CD4-positive, alpha-beta T cell treated with Interleukin-12 subunit alpha and Interleukin-12 subunit beta, for 1 hour (primary cell): ENCODE measurements at regions not wholly inside any gene's neighbourhood (a gene's known extent, or its start where the extent isn't known, plus 50 kb on each side); places are given as distances from the start of the nearest gene placed in this dataset.

Source experiments
- DNase-seq: peaks from one replicate; pipeline ENCODE4 v3.0.0-alpha.2; 2020

DNA sequence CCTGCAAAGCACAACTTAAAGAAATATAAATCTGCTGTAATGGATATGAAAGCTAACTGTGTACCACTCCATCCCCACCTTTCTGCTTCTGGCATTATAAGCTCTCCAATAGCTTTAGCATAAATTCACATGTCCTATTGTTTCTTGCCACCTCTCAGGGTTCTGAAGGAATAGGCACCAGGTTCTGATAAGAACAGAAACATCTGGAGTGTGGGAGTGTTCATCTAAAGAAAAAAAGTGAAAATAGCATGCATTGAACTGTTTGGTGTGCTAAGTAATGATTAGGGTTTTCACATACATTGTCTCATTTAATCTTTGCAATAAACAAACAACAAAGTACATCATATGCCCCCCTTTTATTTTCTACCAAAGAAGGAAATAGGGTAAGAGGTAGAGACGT is 72.3 kb downstream of the FAM76B start:
- no peak for DNase-seq

DNA sequence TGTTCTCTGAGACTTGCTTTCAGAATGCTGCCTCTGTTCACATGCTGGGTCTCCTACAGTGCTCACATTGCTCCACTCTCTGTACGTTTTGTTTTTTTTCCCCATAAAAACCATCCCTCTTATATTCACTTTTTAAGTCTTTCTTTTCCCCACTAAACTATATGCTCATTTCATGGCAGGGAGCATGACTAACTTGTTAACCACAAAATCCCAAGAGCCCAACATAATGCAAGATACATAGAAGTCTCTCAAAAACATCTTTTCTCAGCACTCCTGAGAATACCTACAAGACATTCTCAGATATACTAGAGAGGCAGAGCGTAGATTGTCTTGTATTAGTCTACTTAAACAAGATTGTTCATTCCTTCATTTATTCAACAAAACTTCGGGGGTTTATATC is 73.3 kb downstream of the FAM76B start:
- no peak for DNase-seq

DNA sequence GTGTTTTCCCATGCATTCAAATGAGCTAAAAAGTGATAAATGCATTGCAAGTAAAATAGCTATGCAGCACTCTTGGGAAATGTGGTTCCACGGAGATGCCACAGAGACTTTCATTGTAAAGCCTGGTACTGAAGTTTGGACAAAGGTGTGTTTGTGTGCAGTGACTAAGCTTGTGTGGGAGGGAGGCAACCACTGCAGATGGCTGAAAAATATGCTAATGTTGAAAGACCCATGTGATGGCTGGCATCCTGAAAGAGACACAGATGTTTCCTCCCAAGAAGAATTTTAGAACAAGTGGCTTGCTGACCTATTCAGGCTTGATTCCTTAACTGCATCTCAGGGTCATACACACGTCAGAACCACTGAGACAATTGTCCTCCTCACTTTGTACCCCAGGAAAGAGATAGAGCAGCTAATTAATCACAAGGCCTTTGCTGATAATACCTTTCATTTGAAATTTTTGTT is 73.8 kb downstream of the FAM76B start:
- no peak for DNase-seq

DNA sequence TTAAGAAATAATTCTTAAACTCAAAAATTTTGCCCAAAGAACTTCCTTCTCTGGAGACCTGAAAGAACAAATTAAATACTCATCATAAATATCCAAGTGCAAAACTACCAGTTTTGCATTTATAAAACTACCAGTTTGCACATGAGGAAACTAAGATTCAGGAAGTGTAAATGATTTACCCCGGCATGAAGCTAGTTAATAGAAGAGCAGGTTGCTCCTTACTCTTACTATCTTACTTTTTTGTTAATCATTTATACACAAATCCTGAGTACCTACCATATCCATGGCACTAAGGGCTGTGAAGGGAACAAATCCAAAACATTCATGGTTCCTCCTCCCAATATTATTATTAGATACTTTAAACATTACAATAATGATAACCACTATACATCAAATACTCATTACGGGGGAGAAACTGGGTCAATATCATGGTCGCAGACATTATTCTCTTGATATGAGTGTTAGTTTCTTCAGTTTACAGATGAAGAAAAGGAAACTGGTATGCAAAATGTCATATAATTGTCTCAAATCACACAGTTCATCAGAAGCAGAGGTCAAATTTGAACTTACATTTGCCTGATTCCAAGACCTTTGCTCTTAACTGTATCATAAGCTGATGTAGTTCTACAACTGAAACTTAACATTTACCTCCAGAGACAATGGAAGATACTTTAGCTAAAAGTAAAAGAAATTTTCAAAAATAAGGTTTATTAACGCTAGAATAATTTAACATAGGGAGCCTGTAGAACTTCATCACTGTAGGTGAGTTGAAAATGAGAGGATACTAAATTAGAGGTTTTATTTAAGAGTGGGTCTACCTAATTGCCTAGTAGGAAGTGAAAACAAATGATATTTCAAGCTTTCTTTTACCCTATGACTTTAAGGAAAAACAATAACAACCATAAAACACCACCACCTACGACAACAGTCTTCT is 74.5 kb downstream of the FAM76B start:
- no peak for DNase-seq

DNA sequence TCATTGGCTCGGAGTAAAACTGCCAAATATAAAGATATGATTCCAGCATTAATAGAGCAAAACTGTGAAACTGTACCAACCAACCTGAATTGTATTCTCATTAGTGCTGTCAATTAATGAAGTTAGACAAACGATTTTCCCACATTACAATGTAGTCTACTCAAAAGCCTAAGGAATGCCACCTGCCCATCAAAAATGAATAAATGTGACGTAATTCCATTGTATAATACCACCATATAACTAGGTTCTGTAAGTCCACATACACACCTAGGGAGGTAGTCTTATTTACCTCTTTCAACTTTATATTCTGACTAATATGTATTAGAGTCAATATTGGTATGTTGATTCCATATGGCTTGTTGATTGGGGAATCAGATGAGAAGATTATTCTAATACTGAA is 76.2 kb downstream of the FAM76B start:
- DNase-seq, result no peak

DNA sequence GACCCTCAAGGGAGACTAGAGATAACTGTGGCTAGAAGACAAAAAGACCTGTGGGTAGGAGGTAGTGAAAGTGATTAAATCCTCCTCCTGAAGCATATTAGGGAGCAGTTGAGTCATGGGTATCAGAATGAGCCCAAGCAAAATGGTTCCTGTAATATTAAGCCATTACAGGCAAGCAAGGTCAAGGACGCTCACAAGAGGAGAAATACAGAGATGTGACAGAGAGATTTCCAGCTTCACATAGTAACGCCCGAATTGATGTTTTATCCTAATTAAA is 77.7 kb downstream of the FAM76B start:
- no peak for DNase-seq

DNA sequence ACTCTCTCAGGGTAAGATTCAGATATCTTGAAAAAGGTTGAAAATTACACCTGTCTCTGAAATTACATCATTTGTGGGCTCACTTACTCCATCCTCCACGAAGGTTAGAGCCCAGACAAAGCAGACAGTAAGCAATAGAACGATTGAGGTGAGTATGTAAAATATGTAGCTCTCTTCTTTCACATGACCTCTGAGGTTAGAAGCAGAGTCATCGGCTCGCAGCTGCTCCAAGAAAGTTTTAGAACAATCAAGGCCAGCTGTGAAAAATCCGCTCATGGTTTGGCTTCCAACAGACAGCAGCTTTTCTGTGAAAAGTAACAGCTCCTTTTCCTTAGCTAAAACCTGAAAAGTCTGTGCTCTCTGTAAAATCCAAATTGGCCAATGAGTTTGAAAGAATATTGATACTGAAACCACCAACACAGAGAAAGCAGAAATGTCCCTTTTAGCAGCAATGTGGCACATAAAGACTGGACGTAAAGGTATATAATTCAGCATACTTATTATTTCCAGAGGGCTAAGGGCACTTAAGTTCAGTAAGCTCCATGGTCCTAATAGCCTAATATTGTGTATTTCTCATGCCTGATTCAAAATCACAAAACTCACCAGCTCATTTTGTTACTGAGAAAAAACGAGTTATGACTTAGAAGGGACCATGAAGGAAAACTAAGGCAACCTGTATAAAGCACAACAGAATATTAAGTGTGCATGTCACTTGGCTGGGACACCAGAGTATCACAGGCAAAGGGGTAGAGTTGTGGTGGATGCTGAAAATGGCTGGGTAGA is 78.2 kb downstream of the FAM76B start:
- DNase-seq, result no peak

DNA sequence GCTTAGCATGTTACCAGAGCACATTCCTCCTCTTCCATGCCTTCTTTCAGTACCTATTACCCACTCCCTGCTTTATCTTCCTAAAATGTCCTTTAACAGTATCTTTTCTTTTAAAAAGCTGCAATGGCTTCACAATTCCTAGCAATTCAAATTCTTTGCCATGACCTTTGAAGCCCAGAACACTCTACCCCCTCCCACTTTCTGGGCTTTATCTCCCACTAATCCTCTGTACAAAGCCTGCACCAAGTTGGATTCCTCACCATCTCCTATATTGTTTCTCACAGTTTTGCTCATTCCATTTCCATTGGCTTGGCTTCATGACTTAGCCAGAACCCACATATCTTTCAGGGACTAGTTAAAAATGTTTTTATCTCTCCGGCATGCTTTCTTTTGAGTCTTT is 80.9 kb downstream of the FAM76B start:
- DNase-seq, result no peak

DNA sequence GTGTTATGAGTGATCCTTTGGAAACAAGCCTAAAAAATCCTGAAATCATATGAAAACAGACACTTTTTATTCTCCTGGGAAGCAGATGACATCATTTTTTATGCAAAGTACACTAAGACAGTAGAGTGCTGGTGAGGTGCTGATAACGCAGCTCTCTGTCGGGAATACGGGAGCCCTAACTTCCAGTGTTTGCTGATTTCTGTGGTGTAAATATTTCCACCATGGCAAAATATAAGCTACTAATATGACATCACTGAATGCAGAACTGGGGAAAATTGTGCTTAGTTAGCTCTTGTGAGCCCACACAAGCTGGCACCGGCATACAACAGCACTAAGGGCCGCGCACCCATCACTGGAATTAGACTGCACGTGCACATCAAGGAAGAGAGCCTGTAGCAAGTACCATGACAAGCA is 82.6 kb downstream of the FAM76B start:
- DNase-seq, result no peak

DNA sequence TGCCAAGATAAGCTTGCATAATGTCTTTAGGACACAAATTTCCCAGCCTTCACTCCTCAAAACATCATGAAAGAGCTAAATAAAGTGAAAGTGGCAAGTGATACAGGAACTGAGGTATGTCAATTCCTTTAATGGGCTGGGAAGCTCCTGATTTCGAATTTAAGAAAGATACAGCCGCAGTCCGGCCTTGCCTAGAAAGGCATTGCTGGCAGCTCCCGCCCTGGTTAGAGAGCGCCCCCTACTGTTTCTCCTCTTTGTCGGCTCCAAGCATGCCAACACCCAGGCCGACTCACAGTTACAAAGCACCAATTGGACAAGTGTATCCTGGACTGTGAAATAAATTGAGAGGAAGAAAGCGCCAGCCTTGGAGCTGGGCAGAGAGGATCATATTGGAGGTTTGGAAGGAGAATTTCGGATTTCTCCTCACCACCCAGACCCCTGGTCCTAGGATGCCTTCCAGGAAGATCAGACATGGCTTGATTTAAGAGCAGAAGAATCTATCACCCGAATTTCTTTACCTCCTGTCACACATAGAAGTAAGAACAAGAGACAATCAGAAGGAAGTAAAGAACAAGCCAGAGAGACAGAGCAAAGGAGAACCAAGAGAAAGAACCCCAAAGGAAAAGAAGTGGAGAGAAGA is 84.0 kb downstream of the FAM76B start:
- DNase-seq, result peak; percentile 91

DNA sequence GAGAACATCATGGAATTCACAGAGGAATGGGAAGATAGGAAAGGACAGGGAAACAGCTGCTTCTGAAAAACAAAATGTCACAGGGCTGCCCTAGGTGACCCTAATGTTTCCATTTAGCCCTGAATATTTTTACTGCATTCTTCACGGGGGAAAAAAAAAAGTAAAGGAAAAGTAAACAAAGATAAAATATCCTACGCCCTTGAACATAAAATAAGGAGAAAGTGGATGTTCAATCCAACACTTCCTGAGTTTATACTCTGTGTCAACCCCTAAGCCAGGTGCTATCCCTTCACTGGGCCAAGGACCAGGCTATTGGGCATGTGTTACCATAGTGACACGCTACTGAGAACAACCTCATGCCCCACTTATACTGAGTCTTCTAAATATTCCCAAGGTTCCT is 84.7 kb downstream of the FAM76B start:
- no peak for DNase-seq

DNA sequence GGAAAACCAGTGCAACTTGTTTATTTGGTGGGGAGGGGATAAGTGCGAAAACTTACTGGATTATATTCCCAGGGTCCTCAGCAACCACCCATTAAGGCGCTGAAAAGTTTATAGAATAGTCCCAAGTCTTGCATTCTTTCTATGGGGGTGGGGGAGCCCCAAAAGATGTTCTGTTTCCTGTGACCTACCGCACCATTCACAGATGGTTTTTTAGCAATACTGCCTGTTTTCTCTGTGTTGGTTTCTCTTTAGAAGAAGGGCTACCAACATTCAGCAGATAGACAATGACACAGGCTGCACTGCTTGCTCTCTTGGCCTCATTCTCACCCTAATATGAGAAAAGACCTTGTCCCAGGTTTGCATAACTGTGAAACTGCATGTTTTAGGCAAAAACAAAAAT is 86.5 kb downstream of the FAM76B start:
- DNase-seq, result peak; percentile 44

DNA sequence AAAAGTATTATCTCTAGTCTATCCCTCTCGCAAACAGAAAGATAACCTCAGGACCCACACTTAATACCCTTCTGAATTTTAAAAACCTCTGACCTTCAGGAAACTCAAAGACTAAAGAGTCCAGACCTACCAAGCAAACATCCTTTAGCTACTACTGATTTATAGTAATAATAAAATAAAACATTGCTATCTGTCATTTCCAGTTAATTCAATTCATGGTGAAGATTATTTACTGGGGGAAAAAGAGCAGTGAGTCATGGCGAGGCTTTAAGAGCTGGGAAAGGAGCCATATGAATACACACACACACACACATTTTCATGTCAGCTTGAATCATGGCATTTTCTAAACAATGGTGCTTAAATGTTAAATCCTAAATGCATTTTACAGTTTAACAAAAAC is 87.1 kb downstream of the FAM76B start:
- no peak for DNase-seq

DNA sequence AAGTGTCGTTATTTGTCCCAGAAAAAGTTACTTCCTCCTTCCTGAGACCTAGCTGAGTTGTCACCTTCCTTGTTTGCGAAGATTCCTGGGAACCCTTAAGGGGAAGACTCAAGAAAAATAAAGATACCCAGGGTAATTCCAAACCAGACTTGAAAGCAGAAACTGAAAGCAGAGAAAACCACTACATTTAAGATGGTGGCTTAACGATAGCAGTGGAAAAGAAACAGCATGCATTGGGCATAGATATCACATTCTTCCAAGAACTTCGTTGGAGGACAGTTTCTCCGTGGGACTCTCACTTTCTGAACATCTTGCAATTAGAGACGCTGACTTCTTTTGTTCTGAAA is 89.1 kb downstream of the FAM76B start:
- DNase-seq, result peak; percentile 48

DNA sequence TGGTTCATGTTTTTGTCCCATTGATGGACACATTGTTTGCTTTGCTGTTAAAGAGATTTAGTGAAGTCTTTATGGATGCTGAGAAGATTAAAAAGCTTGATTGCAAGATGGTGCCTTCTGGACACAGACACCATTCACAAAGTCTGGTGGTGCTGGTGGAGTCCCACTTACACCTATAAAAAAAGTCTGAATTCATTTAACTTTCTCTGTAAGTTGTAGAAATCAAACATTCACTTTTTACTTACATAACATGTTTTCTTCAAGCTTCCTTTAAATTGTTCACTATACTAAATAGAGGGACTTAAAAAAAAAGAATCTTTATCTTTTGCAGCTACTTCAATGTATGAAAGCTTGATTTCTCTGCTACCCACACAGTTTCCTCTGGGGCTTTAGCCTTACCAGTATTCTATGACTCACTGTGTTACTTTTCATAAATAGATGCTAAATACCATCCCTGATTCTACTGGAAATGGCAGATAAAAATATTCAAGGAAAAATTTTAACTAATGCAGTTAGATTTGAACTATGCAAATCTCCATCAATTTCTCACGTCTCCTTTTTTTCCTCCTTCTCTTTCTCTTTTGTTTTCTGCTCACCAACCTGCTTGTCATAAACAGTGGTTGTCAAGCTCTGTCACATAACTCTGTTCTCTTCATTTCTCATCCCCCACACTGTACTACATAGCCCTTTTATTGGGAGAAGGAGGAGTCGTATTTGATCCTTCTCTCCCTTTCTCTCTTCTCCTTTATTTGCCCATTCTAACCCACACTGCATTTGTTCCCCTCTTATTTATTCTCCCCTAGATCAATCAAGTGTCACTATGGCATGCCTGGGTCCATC is 89.7 kb downstream of the FAM76B start:
- peak; percentile 44 for DNase-seq

DNA sequence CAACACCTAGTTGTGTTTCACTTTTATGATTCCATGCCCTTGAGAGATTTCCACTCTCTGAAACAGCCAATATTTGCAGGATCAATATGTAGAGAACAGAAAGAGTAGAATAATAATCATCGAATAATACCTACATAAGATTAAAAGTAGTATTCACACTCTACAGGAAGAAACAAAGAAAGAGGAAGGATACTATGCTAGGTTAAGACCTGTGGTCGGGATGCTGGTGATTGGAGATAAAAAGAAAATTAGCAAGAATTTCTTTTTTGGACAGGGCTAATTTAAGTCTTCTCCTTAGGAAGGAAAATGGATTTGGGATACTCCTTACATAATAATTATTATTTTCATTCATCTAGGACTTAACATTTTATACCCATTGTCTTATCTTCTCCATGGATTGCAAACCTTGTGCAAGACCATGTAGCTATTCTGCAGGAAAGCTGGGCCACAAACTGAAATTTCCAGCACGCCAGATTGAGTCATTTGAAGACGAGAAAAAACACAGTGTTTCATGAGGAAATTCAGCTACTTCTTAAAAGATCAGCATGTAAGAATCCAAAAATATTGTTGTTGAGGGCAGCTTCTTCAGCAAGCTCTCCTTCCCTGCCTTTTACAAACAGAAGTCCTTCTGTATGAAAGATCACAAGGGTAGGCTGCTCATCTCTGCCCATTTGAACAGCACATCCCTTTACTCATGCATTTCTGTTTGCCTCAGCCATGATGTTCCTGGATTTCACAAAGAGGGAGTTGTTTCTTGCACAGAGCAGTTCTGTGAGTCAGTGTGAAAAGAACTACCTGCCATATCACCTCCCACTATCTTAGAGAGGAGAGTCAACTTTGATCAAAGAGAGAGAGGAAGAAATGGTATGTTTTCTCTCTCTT is 90.7 kb downstream of the FAM76B start:
- no peak for DNase-seq

DNA sequence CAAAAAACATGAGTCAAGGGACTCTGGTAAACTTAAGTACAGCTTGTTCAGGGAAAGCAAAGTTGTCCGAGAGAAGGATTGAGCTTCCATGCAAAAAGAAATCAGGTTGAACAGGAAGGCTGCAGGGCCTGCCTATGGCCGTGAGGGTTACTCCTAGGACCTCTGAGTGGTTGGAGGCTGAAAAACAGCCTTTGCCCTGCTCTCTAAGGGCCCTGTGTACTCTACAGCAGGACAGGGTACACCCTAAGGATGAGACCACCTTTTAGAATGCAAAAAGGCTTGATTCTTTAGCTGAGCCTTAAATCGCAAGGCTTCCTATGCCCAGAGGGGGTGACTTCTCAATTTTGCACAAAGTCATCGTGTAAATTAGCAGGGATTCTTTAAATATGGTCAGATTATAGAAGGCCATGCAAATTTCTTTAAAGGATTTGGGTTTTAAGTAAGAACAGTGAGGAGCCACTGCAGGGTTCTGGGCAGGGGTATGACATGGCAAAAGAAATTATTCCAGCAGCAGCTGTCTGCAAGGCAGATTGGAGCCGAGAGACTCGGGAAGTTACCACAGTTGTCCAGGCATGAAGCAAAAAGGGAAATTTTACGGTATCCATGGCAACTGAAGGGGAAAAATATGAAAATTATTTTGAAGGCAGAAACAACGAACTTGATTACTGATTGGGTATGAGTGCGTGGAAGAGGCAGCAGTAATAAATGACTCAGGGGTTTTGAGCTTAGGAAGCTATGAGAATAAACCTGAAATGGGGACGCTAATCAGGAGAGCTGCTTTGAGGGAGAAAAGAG is 91.8 kb downstream of the FAM76B start:
- DNase-seq, result no peak

DNA sequence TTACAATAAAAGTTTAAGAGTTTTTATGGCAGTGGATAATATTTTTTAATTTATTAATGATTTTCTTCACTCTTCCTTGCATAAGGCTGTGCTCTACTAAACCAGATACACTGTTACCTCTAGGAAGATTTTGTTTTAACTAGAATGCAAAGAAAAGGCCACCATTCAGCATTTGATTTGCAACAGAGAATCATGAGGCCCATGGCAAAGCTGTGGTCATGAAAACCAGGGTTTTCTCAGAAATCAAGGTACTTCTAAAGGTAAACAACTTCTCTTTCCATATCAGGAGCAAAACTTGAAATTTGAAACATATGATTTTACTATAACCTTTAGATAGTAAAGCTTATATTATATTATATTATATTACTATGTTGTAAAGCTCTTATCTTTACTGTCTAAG is 94.4 kb downstream of the FAM76B start:
- DNase-seq, result no peak

DNA sequence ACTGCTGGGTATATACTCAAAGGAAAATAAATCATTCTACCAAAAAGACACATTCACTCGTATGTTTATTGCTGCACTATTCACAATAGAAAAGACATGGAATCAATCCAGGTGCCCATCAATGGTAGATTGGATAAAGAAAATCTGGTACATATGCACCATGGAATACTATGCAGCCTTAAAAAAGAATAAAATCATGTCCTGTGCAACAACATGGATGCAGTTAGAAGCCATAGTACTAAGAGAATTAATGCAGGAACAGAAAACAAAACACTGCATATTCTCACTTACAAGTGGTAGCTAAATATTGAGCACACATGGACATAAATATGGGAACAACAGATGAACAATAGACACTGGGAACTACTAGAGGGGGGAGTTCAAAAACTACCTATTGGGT is 96.3 kb downstream of the FAM76B start:
- DNase-seq, result no peak

DNA sequence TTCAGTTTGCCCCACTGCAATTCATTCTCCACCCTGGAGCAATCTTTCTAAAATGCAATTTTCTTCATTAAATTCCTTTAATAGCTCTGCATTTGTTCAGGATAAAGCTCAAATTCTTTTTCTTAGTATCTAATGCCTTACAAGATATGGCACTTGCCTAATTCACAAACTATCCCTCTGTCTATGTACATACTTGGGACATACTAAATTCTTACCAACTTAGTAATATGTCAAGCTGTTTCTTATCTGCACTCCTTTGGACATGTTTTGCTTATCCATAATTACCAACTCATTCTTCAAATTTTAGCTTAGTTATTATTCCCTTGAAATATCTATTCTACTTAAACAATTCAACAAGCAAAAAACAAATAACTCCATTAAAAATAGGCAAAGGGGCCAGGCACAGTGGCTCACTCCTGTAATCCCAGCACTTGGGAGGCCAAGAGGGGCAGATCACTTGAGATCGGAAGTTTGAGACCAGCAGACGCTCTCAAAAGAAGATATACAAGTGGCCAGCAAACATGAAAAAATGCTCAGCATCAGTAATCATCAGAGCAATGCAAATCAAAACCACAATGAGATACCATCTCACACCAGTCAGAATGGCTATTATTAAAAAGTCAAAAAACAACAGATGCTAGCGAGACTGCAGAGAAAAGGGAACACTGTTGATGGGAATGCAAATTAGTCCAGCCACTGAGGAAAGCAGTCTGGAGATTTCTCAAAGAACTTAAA is 96.9 kb downstream of the FAM76B start:
- no peak for DNase-seq
